NCI-H2196 (cell line): ENCODE measurements at regions not wholly inside any gene's neighbourhood (a gene's known extent, or its start where the extent isn't known, plus 50 kb on each side); places are given as distances from the start of the nearest gene placed in this dataset.

Source experiments
- DNase-seq: peaks from one replicate; lab custom pipeline; 2025; ENCODE audit not compliant: unreplicated experiment; lab: John Stamatoyannopoulos, UW

DNA sequence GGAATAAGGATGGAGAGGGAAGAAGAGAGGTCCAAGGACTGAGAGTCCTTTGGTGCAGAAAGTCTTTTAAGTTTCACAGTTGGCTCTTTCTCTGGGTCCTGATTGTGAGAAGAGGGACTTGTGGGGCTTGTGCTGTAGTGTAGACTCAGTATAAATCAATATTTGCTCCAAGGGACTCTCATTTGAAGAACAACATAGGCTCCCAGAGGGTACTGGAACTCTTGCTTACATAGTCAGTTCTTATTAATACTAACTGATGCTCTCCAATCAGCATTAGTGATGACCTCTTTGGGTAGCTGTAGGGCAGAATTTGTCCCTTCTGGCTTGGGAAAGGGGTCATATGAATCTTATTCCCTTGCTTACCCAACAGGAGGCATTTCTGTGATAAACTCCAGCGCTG lies 62.5 kb upstream of the CXCL14 start:
- no peak for DNase-seq

GRCh38 chr5:135635451-135635850 lies 56.7 kb upstream of the CXCL14 start:
- no peak for DNase-seq

GRCh38 chr5:135632798-135633197 lies 54.0 kb upstream of the CXCL14 start:
- DNase-seq = no peak

- no peak for DNase-seq
Measured at GRCh38 chr5:135631391-135631790, 52.6 kb upstream of the CXCL14 start.

- no peak for DNase-seq
Measured at GRCh38 chr5:135629666-135630065, 50.9 kb upstream of the CXCL14 start.

- no peak for DNase-seq
Measured at GRCh38 chr5:135628771-135629563, 50.2 kb upstream of the CXCL14 start.
